Mesenchymal stem cell (in vitro differentiated cells and primary cell): ENCODE measurements at regions not wholly inside any gene's neighbourhood (a gene's known extent, or its start where the extent isn't known, plus 50 kb on each side); places are given as distances from the start of the nearest gene placed in this dataset.

Experiments used
- DNase-seq: peaks from one replicate; pipeline ENCODE4 v3.0.0-alpha.2; 2013
- H2AFZ ChIP-seq: one replicate; pipeline ENCODE4 v1.6.1; 2013; ENCODE audit warnings: low read depth, mild to moderate bottlenecking, control low read depth, inconsistent platforms, low read length, moderate library complexity
- H2AK5ac ChIP-seq: 2 replicates; pipeline ENCODE4 v1.6.1; 2013; ENCODE audit warnings: low read length, moderate library complexity, mild to moderate bottlenecking, inconsistent platforms; ENCODE audit not compliant: severe bottlenecking
- H2BK120ac ChIP-seq: one replicate; pipeline ENCODE4 v1.6.1; 2013; ENCODE audit warnings: low read depth, mild to moderate bottlenecking, inconsistent platforms, low read length, moderate library complexity
- H2BK12ac ChIP-seq, 2 experiments: one replicate each; pipeline ENCODE4 v1.6.1; 2013; ENCODE audit warnings: inconsistent platforms in 2 of 2, low read length in 2 of 2, mild to moderate bottlenecking in 2 of 2, moderate library complexity in 2 of 2, control low read depth in 1 of 2
- H2BK15ac ChIP-seq: one replicate; pipeline ENCODE4 v1.6.1; 2013; ENCODE audit warnings: mild to moderate bottlenecking, low read depth, inconsistent platforms; ENCODE audit not compliant: poor library complexity, severe bottlenecking
- H2BK5ac ChIP-seq: 2 replicates; pipeline ENCODE4 v1.6.1; 2013; ENCODE audit warnings: low read depth, mild to moderate bottlenecking, low read length, control low read depth, inconsistent platforms; ENCODE audit not compliant: poor library complexity, severe bottlenecking
- H3K14ac ChIP-seq, 2 experiments: one replicate each; pipeline ENCODE4 v1.6.1; 2013; ENCODE audit warnings: inconsistent platforms in 2 of 2, low read length in 2 of 2, control low read depth in 1 of 2, mild to moderate bottlenecking in 1 of 2, moderate library complexity in 1 of 2
- H3K18ac ChIP-seq, 2 experiments: one replicate each; pipeline ENCODE4 v1.6.1; 2013; ENCODE audit warnings: inconsistent platforms in 2 of 2, low read length in 2 of 2, control low read depth in 1 of 2, low read depth in 1 of 2, mild to moderate bottlenecking in 1 of 2
- H3K23ac ChIP-seq, 2 experiments: one replicate each; pipeline ENCODE4 v1.6.1; 2013; ENCODE audit warnings: inconsistent platforms in 2 of 2, low read length in 2 of 2, mild to moderate bottlenecking in 2 of 2, moderate library complexity in 2 of 2, control low read depth in 1 of 2
- H3K27ac ChIP-seq: 2 replicates; pipeline ENCODE4 v1.5.1; 2013; ENCODE audit warnings: mild to moderate bottlenecking, moderate library complexity, low read length, control low read depth, inconsistent platforms; ENCODE audit not compliant: poor library complexity, severe bottlenecking
- H3K27me3 ChIP-seq, 2 experiments: 2 replicates each; pipeline versions ENCODE4 v1.6.1 to v1.7.0; 2013; ENCODE audit warnings: low read length in 2 of 2, mild to moderate bottlenecking in 2 of 2, moderate library complexity in 2 of 2, control low read depth in 1 of 2, inconsistent platforms in 1 of 2; ENCODE audit not compliant: control insufficient read depth in 1 of 2, insufficient read depth in 1 of 2
- H3K36me3 ChIP-seq, 2 experiments: 2 replicates each; pipeline versions ENCODE4 v1.6.1 to v1.7.0; 2013; ENCODE audit warnings: low read length in 2 of 2, control low read depth in 1 of 2, inconsistent platforms in 1 of 2, low read depth in 1 of 2, mild to moderate bottlenecking in 1 of 2; ENCODE audit not compliant: insufficient read depth in 2 of 2, control insufficient read depth in 1 of 2
- H3K4ac ChIP-seq, 2 experiments: one replicate each; pipeline ENCODE4 v1.6.1; 2013; ENCODE audit warnings: inconsistent platforms in 2 of 2, low read length in 2 of 2, mild to moderate bottlenecking in 2 of 2, moderate library complexity in 2 of 2, control low read depth in 1 of 2, low read depth in 1 of 2
- H3K4me1 ChIP-seq: 2 replicates; pipeline ENCODE4 v1.6.1; 2013; ENCODE audit warnings: low read depth, low read length, control low read depth; ENCODE audit not compliant: control insufficient read depth, insufficient read depth
- H3K4me2 ChIP-seq: 2 replicates; pipeline ENCODE4 v1.6.1; 2013; ENCODE audit warnings: low read length, mild to moderate bottlenecking, inconsistent platforms; ENCODE audit not compliant: poor library complexity, severe bottlenecking
- H3K4me3 ChIP-seq, 2 experiments: 2 replicates each; pipeline versions ENCODE4 v1.5.1 to v1.7.0; 2013; ENCODE audit warnings: low read length in 2 of 2, mild to moderate bottlenecking in 2 of 2, control low read depth in 1 of 2, low read depth in 1 of 2; ENCODE audit not compliant: insufficient read depth in 1 of 2
- H3K79me1 ChIP-seq: replicated peaks from 2 replicates; pipeline ENCODE4 v1.6.1; 2013; ENCODE audit warnings: mild to moderate bottlenecking, control low read depth, low read length, inconsistent platforms; ENCODE audit not compliant: poor library complexity, severe bottlenecking
- H3K9ac ChIP-seq: 2 replicates; pipeline ENCODE4 v1.7.0; 2013; ENCODE audit warnings: mild to moderate bottlenecking, low read length, moderate library complexity
- H3K9me3 ChIP-seq: 2 replicates; pipeline ENCODE4 v1.7.0; 2013; ENCODE audit warnings: mild to moderate bottlenecking, low read length; ENCODE audit not compliant: control insufficient read depth
- H4K8ac ChIP-seq: one replicate; pipeline ENCODE4 v1.6.1; 2013; ENCODE audit warnings: inconsistent platforms, mild to moderate bottlenecking, low read length, moderate library complexity
- H4K91ac ChIP-seq: one replicate; pipeline ENCODE4 v1.6.1; 2013; ENCODE audit warnings: mild to moderate bottlenecking, low read length, inconsistent platforms
- WGBS: methylation state at CpG from one replicate; pipeline ENCODE4 v1.1.7; 2013; ENCODE audit warnings: mixed read lengths; 5-methylcytosine and 5-hydroxymethylcytosine counted together

DNA sequence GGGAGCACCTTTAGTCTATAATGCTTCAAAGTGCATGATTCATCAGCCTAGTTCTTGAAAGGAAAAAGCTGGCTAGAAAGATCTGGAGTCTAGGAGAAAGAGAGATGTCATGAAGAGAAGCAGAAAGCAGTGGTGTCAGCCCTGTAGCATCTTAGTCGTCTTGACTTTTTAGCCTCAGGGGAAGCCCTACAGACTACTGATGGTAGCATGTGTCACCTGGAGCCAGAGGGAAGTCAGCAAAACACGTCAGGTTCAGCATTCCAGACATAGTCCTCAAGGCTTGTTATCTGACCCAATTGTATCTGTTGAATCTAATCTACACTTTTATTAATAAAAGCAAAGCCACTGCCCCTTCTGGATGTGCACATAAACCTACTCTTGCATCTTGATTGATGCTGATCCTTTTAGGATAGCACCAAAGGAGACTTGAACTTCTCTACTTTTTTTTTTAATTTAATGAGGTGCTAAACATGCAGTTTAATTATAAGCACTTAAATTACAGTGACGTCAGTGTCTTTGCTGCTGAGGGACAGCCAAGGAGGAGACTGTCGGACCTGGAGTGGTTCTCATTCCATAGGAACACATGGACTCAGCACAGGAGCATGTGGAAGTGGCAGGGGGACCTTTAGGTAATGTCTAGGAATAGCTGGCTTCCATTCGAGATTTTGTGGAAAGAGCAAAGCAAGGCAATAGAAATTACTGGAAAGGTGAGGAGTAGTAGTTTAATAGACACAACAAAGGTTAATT is 525.5 kb upstream of the SGCG start:
- no peak overlapping the region for H3K14ac ChIP-seq
- no peaks in the 10 kb centered on the region for H3K79me1 ChIP-seq
- no peak for DNase-seq
- no peak overlapping the region for H2BK5ac ChIP-seq
- no peak overlapping the region for H3K9ac ChIP-seq
- H3K4me1 ChIP-seq = no peaks in the 10 kb centered on the region
- H3K27me3 ChIP-seq = no peaks in the 10 kb centered on the region
- no peak overlapping the region for H2BK15ac ChIP-seq
- H3K9me3 ChIP-seq = peaks cover under 1% of the 10 kb centered on the region
- no peak overlapping the region for H3K4ac ChIP-seq
- no peak overlapping the region for H2BK12ac ChIP-seq
- H2AFZ ChIP-seq = no peak overlapping the region
- WGBS = 61% methylated on average over 5 of the region's 5 CpGs
- no peak overlapping the region for H3K4me3 ChIP-seq
- H3K27ac ChIP-seq = no peak overlapping the region
- H3K36me3 ChIP-seq = no peaks in the 10 kb centered on the region
- H3K23ac ChIP-seq = no peak overlapping the region
- no peak overlapping the region for H4K91ac ChIP-seq
- H2AK5ac ChIP-seq = no peak overlapping the region
- no peak overlapping the region for H4K8ac ChIP-seq
- H3K18ac ChIP-seq = no peak overlapping the region
- H3K4me2 ChIP-seq = no peak overlapping the region
- H2BK120ac ChIP-seq = no peak overlapping the region

DNA sequence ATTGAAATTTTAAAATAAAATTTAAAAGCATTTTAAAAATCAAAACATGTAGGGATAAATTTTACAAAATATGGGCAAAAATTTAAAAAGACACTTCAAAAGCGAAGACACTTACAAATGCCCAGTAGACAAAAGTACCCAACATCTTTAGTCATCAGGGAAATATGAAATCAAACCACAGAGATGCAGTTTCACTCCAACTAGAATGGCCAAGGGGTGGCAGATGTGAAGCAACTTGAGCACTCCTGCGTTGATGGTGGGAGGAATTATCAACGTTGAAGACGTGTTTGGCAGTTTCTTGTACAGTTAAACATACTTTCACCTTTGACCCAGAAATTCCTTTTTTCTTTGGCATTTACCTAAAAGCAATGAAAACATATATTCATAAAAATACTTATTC is 518.0 kb upstream of the SGCG start:
- Histone ChIP-seq H3K4me1 (no peaks in the 10 kb centered on the region), H3K4me3 (no peak overlapping the region), H2BK5ac (no peak overlapping the region), H3K27ac (no peak overlapping the region), H3K4me2 (no peak overlapping the region), H2BK15ac (no peak overlapping the region), H3K23ac (no peak overlapping the region), H3K4ac (no peak overlapping the region), H2AFZ (no peak overlapping the region), H3K27me3 (no peaks in the 10 kb centered on the region), H2BK120ac (no peak overlapping the region), H3K36me3 (no peaks in the 10 kb centered on the region), H2BK12ac (no peak overlapping the region), H4K91ac (no peak overlapping the region), H2AK5ac (no peak overlapping the region), H3K9ac (no peak overlapping the region), H3K9me3 (peaks cover 7% of the 10 kb centered on the region), H3K79me1 (no peaks in the 10 kb centered on the region), H4K8ac (no peak overlapping the region), H3K18ac (no peak overlapping the region), H3K14ac (no peak overlapping the region)
- WGBS = 97% methylated on average over 4 of the region's 4 CpGs
- DNase-seq = no peak

DNA sequence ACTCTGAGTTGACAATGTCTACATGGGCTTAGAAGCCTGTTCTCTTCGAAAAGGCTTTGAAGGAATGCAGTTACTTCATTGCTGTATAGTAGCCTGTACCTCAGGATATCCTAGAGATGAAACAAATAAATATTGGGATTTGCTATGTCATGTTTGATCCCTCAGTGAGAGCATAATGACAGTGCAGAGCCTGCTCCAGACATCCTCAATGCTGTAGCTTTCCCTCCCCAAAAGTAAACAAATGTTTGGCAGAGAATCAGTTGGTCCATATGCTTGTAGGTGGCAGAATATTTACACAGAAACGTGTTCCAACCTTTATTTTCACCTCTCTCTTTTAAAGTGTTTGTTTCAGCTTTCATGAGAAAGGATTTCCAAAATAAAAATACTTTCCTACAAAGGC is 515.3 kb upstream of the SGCG start:
- Histone ChIP-seq H3K4me3 (no peak overlapping the region), H2AK5ac (no peak overlapping the region), H3K14ac (no peak overlapping the region), H2BK12ac (no peak overlapping the region), H3K9ac (no peak overlapping the region), H3K4me2 (no peak overlapping the region), H3K4ac (no peak overlapping the region), H2BK5ac (no peak overlapping the region), H4K8ac (no peak overlapping the region), H2BK120ac (no peak overlapping the region), H2BK15ac (no peak overlapping the region), H2AFZ (no peak overlapping the region), H3K18ac (no peak overlapping the region), H3K27me3 (no peaks in the 10 kb centered on the region), H3K9me3 (peaks cover 13% of the 10 kb centered on the region), H4K91ac (no peak overlapping the region), H3K23ac (no peak overlapping the region), H3K36me3 (no peaks in the 10 kb centered on the region), H3K27ac (no peak overlapping the region), H3K79me1 (no peaks in the 10 kb centered on the region), H3K4me1 (no peaks in the 10 kb centered on the region)
- no CpG with 5 or more reads among the region's 2 CpGs for WGBS
- no peak for DNase-seq

GRCh38 chr13:22690756-22691155 is 490.0 kb upstream of the SGCG start:
- no peak overlapping the region for H3K4ac ChIP-seq
- H3K79me1 ChIP-seq = no peaks in the 10 kb centered on the region

More at GRCh38 chr13:22690756-22691155, 490.0 kb upstream of the SGCG start:
- Histone ChIP-seq H4K91ac (no peak overlapping the region), H2AK5ac (no peak overlapping the region), H2BK12ac (no peak overlapping the region), H3K23ac (no peak overlapping the region), H2BK120ac (no peak overlapping the region), H3K4me2 (no peak overlapping the region), H3K36me3 (no peaks in the 10 kb centered on the region), H2BK15ac (no peak overlapping the region), H3K4me3 (no peak overlapping the region), H3K18ac (no peak overlapping the region), H3K9me3 (peaks cover 30% of the 10 kb centered on the region), H2AFZ (no peak overlapping the region), H3K4me1 (no peaks in the 10 kb centered on the region), H3K27me3 (no peaks in the 10 kb centered on the region), H3K9ac (no peak overlapping the region), H2BK5ac (no peak overlapping the region), H3K14ac (no peak overlapping the region), H3K27ac (no peak overlapping the region), H4K8ac (no peak overlapping the region)
- WGBS = 84% methylated on average over 8 of the region's 8 CpGs
- DNase-seq = no peak
